ENCODE measurements at regions not wholly inside any gene's neighbourhood (a gene's known extent, or its start where the extent isn't known, plus 50 kb on each side); places are given as distances from the start of the nearest gene placed in this dataset.
"Not testable (repeated sequence)": the region's sequence is repeated elsewhere in the genome, so short reads cannot be mapped to it uniquely, and the experiment has no call there.

DNA sequence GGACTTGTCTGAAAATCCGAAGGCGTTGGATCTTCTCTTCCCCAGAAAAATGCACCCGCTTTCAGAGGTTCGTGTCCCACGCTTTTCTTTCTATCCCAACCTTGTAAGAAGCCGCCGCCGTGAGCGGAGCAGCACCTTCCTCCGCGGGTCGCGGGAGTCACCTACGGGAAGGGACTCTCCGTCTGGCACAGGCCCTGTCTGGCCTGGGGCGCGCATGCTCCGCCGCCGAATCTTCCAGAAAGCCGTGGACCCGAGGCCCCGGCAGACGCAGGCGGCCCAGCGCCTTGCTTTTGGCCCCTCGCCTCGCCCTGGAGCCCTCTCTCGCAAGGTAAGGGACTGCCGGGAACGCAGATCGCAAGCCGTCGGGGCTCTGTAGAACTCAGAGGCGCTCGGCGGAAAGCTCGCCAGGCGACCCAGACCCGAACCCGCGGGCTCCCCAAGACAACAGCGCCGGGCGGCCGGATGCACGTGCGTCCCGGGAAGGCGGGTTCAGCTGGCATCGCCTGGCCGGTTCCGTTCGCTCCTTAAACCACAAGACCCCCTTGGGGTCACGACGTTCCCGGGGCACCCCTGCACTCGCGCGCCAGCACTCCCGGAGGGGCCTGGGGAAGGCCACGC is 4055.2 kb upstream of the TPTE start:
- CTCF ChIA-PET, H3K36me3 Mint-ChIP-seq: not testable (repeated sequence)

DNA sequence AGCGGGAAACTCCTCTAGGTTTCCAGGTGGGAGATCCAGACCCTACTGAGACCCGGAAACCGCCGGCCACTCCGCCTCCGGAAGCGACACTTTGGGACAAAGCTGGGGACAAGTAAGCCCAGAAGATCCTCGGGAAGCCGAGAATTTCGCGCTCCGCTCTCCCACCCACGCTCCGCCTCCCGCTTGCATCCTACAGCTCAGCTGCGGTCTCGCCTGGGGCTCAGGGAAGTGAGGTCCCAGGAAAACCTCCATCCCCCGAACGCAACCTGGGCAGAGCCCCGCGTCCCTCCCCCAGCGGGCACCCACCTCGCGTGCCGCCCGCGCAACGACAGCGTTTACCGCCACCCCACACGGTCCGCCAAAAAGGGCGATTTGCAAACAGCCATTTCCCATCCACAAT is 4054.7 kb upstream of the TPTE start:
- H3K4me1 Mint-ChIP-seq (ENCODE audit: low read depth); H3K36me3 Mint-ChIP-seq; intact Hi-C loops (cut with micrococcal nuclease): not testable (repeated sequence)

More for the DNA sequence above, 4055.2 kb upstream of the TPTE start:
- H3K4me1 Mint-ChIP-seq (ENCODE audit: low read depth); POLR2A ChIA-PET; intact Hi-C loops (cut with micrococcal nuclease); H3K9me3 Mint-ChIP-seq; H3K27ac Mint-ChIP-seq; H3K4me3 Mint-ChIP-seq; DNase-seq; H3K27me3 Mint-ChIP-seq: not testable (repeated sequence)

DNA sequence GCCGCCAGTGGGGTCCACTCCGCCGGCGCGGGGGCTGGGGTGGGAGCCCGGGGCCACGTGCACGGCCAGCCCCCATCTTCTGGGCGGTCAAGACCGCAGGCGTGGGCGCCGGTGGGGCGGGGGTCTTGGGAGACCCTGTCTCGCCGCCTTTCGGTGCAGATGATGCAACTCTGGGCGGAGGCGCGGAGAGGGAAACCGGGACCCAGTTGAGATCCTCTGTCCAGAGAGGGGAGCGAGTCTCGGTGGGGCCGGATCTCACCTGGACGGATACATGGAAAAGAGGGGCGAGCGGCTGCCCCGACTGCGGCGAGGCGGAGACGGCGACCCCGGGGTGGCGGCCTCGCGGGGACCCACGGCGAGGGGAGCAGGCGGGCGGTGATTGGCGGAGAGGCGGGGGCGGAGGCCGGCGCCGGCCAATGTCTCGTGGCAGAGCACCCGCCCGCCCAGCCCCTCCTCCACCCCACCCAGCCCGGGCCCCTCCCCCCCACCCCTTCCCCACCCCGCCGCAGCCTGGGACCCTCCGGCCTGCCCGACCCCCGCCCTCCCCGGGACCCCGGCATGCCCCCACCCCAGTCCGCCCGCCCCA is 4054.1 kb upstream of the TPTE start:
- H3K4me1 Mint-ChIP-seq (ENCODE audit: low read depth); POLR2A ChIA-PET; H3K4me3 Mint-ChIP-seq; intact Hi-C loops (cut with micrococcal nuclease); DNase-seq; H3K36me3 Mint-ChIP-seq; H3K27me3 Mint-ChIP-seq; H3K9me3 Mint-ChIP-seq; H3K27ac Mint-ChIP-seq; CTCF ChIA-PET: not testable (repeated sequence)

More for the DNA sequence above, 4054.7 kb upstream of the TPTE start:
- H3K27me3 Mint-ChIP-seq, H3K9me3 Mint-ChIP-seq, H3K27ac Mint-ChIP-seq, H3K4me3 Mint-ChIP-seq, POLR2A ChIA-PET, DNase-seq, CTCF ChIA-PET: not testable (repeated sequence)

DNA sequence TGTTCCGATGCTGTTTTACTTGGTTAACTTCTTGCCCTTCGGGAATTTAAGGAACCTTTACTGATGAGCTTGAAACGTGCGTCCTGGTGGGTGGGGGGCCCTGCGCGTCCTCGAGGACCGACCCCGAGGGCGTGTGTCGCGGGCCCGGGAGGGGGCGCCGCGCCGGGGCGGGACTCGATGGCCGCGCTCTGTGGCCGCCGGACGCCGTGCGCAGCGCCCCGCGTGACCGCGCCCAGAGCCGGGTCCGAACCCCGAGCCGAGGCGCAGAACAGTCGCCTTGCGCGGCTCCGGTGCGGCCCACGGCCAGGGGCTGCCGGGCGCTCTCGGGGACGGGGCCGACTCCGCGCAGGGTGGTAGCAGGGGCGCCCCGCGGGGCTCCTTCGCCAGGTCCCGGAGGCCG is 4053.5 kb upstream of the TPTE start:
- intact Hi-C loops (cut with micrococcal nuclease); H3K4me1 Mint-ChIP-seq (ENCODE audit: low read depth); DNase-seq; H3K9me3 Mint-ChIP-seq; H3K27ac Mint-ChIP-seq; POLR2A ChIA-PET; CTCF ChIA-PET; H3K27me3 Mint-ChIP-seq; H3K36me3 Mint-ChIP-seq; H3K4me3 Mint-ChIP-seq: not testable (repeated sequence)

DNA sequence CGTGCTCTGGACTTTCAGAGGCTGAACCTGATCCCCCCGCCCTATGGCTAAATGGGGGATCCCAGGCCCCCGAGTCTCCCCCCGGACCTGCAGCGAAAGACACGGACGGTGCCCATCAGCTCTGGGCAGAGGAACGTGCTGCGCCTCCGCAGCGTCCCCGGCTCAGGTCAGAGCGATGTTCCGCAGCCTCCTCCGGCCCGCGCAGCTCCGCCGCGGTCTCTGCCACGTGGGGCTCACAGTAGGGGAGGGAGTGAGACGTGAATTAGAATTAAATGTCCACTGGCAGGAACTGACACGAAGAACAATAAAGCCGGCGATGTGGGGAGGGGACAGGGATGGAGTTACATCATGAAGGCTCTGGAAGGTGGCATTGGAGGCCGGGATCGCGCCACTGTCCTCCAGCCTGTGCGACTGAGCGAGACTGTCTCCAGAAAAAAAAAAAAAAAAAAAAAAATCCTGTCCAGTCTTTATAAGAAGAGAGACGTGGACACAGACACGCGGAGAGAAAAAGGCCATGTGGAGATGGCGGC is 4053.0 kb upstream of the TPTE start:
- intact Hi-C loops (cut with micrococcal nuclease); CTCF ChIA-PET; H3K9me3 Mint-ChIP-seq; POLR2A ChIA-PET; DNase-seq; H3K4me3 Mint-ChIP-seq; H3K27me3 Mint-ChIP-seq; H3K27ac Mint-ChIP-seq; H3K4me1 Mint-ChIP-seq (ENCODE audit: low read depth); H3K36me3 Mint-ChIP-seq: not testable (repeated sequence)

- H3K27ac Mint-ChIP-seq; H3K36me3 Mint-ChIP-seq; H3K4me1 Mint-ChIP-seq (ENCODE audit: low read depth); CTCF ChIA-PET; H3K27me3 Mint-ChIP-seq; DNase-seq; H3K9me3 Mint-ChIP-seq; intact Hi-C loops (cut with micrococcal nuclease); POLR2A ChIA-PET; H3K4me3 Mint-ChIP-seq: not testable (repeated sequence)
Observed at GRCh38 chr21:6474250-6474968, 4047.0 kb upstream of the TPTE start.

GRCh38 chr21:6481116-6481515 is 4040.3 kb upstream of the TPTE start:
- H3K4me1 Mint-ChIP-seq (ENCODE audit: low read depth); H3K27ac Mint-ChIP-seq; DNase-seq; CTCF ChIA-PET; H3K9me3 Mint-ChIP-seq; H3K27me3 Mint-ChIP-seq; H3K4me3 Mint-ChIP-seq; H3K36me3 Mint-ChIP-seq; POLR2A ChIA-PET; intact Hi-C loops (cut with micrococcal nuclease): not testable (repeated sequence)

DNA sequence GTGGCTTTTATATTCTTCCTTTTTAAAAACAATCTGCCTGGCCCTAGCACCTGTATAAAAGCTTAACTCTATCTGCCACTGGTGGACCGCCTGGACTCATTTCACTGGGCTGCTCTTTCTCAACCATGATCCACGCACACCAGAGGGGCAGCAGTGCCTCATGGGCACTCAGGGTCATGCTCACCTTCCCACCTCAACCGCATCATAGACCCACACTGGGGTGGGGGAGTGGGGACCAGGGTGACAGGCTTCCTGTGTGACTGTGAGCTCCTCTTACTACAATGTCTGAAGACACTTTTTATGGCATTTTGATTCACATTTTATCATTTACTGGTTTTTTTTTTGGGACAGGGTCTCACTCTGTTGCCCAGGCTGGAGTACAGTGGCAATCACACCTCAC is 4038.8 kb upstream of the TPTE start:
- H3K9me3 Mint-ChIP-seq; H3K4me3 Mint-ChIP-seq; DNase-seq; H3K4me1 Mint-ChIP-seq (ENCODE audit: low read depth); POLR2A ChIA-PET; H3K27me3 Mint-ChIP-seq; CTCF ChIA-PET; H3K27ac Mint-ChIP-seq; H3K36me3 Mint-ChIP-seq; intact Hi-C loops (cut with micrococcal nuclease): not testable (repeated sequence)

DNA sequence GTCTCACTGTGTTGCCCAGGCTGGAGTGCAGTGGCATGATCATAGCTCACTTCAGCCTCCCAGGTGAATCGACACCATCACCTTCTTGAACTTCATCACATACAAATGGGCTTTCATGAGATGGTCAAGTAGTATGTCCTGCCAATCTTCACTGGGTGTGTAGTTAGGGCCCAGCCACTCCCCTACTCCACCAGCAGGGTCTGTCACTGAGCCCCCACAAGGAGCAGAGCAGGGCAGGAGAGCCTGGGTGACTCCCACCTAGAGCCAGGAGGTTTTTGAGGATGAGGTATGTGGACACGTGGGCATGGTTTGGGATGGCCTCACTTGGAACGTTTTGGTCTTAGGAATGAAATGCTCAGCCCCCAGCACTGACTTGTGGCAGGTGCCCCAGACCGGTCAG is 4037.7 kb upstream of the TPTE start:
- H3K36me3 Mint-ChIP-seq; DNase-seq; H3K27ac Mint-ChIP-seq; H3K9me3 Mint-ChIP-seq; CTCF ChIA-PET; H3K4me1 Mint-ChIP-seq (ENCODE audit: low read depth); H3K4me3 Mint-ChIP-seq; intact Hi-C loops (cut with micrococcal nuclease); POLR2A ChIA-PET; H3K27me3 Mint-ChIP-seq: not testable (repeated sequence)

DNA sequence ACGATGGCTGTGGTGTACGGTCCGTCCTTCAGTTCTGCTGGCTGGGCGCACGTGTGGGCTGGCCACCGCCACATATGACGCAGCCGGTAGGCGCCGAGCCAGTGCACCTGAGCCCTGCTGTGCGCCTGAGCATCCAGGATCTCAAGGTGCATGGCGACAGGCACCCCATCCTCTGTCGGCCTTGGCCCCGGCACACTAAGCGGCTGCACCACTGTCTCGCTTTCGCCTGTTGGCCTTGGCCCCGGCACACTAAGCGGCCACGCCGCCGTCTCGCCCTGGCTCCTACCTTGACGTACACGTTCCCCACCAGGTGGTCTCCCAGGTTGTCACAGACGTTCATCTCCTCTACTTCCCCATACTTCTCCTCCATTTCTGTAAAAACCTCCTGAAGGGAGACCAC is 4034.6 kb upstream of the TPTE start:
- DNase-seq; H3K9me3 Mint-ChIP-seq; POLR2A ChIA-PET; CTCF ChIA-PET; H3K27ac Mint-ChIP-seq; H3K27me3 Mint-ChIP-seq; H3K36me3 Mint-ChIP-seq; H3K4me3 Mint-ChIP-seq; intact Hi-C loops (cut with micrococcal nuclease); H3K4me1 Mint-ChIP-seq (ENCODE audit: low read depth): not testable (repeated sequence)

DNA sequence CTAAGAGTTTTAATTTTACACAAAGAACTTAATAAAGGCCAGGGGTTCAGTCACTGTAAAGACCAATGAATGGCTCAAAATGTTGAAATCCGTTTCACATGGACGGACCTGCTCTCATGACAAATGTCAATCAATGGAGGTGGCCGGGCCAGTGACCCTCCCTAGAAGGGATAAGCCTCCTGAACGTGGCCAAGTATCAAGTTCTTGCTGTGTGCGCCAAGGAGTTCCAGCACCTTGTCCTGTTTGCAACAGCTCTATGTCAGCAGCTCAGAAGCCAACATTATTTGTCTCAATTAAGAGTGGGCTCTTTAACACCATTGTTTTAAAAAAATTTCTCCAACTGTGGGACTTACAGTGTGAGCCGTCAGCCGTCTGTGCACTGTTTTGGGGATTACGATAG is 4028.7 kb upstream of the TPTE start:
- CTCF ChIA-PET; H3K36me3 Mint-ChIP-seq; H3K4me1 Mint-ChIP-seq (ENCODE audit: low read depth); H3K27me3 Mint-ChIP-seq; H3K27ac Mint-ChIP-seq; H3K9me3 Mint-ChIP-seq; intact Hi-C loops (cut with micrococcal nuclease); H3K4me3 Mint-ChIP-seq; POLR2A ChIA-PET; DNase-seq: not testable (repeated sequence)

- DNase-seq; H3K4me1 Mint-ChIP-seq (ENCODE audit: low read depth); H3K36me3 Mint-ChIP-seq; H3K9me3 Mint-ChIP-seq; H3K4me3 Mint-ChIP-seq; intact Hi-C loops (cut with micrococcal nuclease); H3K27me3 Mint-ChIP-seq; POLR2A ChIA-PET; H3K27ac Mint-ChIP-seq; CTCF ChIA-PET: not testable (repeated sequence)
Observed at GRCh38 chr21:6493957-6494356, 4027.4 kb upstream of the TPTE start.

DNA sequence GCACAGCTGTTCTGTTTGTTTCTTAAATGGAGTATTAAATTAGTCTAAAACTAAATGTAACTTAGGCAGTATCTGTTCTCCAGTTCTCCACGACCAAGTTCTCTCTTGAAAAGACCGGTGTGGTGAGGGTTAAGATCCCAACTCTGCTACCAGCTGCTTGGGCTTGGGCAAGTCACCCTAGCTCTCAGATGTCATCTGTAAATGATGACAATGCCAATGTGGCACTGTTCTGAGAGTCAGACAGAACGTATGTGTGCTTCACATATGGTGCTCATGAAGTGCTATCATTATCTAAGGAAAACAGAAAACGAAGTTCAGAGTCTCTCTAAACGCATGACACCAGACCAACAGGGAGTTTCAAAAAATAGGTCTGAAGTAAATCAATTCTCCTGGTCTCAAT is 4025.0 kb upstream of the TPTE start:
- intact Hi-C loops (cut with micrococcal nuclease); CTCF ChIA-PET; H3K4me1 Mint-ChIP-seq (ENCODE audit: low read depth); H3K27ac Mint-ChIP-seq; H3K9me3 Mint-ChIP-seq; H3K36me3 Mint-ChIP-seq; H3K4me3 Mint-ChIP-seq; POLR2A ChIA-PET; DNase-seq; H3K27me3 Mint-ChIP-seq: not testable (repeated sequence)
